ENCODE measurements at regions not wholly inside any gene's neighbourhood (a gene's known extent, or its start where the extent isn't known, plus 50 kb on each side); places are given as distances from the start of the nearest gene placed in this dataset.
"Not testable (repeated sequence)": the region's sequence is repeated elsewhere in the genome, so short reads cannot be mapped to it uniquely, and the experiment has no call there.

DNA sequence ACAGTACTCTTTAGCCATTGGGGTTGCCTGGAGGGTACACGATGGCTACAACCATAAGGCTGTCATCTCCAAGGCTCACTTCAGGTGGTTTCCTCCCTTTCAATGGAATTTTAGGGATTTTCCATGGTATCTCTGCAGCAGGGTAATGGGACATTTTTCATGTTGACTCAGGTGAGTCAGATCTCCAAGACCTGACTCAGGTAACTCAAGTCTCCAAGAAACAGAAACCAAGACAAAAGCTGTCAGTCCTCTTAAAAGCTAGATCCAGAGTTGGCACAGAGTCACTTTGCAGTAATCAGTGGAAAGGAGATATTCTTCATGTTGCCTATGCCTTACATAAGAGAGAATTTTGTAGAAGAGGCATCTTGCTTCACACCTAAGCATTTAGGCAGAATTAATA, 375.8 kb upstream of the ARPP21 start:
- TF ChIP-seq, protein P1, sequence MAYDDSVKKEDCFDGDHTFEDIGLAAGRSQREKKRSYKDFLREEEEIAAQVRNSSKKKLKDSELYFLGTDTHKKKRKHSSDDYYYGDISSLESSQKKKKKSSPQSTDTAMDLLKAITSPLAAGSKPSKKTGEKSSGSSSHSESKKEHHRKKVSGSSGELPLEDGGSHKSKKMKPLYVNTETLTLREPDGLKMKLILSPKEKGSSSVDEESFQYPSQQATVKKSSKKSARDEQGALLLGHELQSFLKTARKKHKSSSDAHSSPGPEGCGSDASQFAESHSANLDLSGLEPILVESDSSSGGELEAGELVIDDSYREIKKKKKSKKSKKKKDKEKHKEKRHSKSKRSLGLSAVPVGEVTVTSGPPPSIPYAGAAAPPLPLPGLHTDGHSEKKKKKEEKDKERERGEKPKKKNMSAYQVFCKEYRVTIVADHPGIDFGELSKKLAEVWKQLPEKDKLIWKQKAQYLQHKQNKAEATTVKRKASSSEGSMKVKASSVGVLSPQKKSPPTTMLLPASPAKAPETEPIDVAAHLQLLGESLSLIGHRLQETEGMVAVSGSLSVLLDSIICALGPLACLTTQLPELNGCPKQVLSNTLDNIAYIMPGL (CRISPR knock-in tag; IDR thresholded peaks at IDR 0.05), result no peak
- TF ChIP-seq TEAD1 (CRISPR knock-in tag; IDR thresholded peaks at IDR 0.05), result no peak
- no peak for TF ChIP-seq GTF2I (CRISPR knock-in tag; conservative IDR thresholded peaks at IDR 0.05)
- TF ChIP-seq, protein P2, sequence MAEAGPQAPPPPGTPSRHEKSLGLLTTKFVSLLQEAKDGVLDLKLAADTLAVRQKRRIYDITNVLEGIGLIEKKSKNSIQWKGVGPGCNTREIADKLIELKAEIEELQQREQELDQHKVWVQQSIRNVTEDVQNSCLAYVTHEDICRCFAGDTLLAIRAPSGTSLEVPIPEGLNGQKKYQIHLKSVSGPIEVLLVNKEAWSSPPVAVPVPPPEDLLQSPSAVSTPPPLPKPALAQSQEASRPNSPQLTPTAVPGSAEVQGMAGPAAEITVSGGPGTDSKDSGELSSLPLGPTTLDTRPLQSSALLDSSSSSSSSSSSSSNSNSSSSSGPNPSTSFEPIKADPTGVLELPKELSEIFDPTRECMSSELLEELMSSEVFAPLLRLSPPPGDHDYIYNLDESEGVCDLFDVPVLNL (CRISPR knock-in tag; IDR thresholded peaks at IDR 0.05; ENCODE audit: borderline replicate concordance, low read depth), result no peak
- no peak for TF ChIP-seq ZNF263 (CRISPR knock-in tag; IDR thresholded peaks at IDR 0.05; ENCODE audit: low read depth)
- TF ChIP-seq, protein P3, sequence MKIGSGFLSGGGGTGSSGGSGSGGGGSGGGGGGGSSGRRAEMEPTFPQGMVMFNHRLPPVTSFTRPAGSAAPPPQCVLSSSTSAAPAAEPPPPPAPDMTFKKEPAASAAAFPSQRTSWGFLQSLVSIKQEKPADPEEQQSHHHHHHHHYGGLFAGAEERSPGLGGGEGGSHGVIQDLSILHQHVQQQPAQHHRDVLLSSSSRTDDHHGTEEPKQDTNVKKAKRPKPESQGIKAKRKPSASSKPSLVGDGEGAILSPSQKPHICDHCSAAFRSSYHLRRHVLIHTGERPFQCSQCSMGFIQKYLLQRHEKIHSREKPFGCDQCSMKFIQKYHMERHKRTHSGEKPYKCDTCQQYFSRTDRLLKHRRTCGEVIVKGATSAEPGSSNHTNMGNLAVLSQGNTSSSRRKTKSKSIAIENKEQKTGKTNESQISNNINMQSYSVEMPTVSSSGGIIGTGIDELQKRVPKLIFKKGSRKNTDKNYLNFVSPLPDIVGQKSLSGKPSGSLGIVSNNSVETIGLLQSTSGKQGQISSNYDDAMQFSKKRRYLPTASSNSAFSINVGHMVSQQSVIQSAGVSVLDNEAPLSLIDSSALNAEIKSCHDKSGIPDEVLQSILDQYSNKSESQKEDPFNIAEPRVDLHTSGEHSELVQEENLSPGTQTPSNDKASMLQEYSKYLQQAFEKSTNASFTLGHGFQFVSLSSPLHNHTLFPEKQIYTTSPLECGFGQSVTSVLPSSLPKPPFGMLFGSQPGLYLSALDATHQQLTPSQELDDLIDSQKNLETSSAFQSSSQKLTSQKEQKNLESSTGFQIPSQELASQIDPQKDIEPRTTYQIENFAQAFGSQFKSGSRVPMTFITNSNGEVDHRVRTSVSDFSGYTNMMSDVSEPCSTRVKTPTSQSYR (CRISPR knock-in tag; IDR thresholded peaks at IDR 0.05), result no peak
- TF ChIP-seq, protein P4, sequence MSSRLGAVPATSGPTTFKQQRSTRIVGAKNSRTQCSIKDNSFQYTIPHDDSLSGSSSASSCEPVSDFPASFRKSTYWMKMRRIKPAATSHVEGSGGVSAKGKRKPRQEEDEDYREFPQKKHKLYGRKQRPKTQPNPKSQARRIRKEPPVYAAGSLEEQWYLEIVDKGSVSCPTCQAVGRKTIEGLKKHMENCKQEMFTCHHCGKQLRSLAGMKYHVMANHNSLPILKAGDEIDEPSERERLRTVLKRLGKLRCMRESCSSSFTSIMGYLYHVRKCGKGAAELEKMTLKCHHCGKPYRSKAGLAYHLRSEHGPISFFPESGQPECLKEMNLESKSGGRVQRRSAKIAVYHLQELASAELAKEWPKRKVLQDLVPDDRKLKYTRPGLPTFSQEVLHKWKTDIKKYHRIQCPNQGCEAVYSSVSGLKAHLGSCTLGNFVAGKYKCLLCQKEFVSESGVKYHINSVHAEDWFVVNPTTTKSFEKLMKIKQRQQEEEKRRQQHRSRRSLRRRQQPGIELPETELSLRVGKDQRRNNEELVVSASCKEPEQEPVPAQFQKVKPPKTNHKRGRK (CRISPR knock-in tag; IDR thresholded peaks at IDR 0.05; ENCODE audit: borderline replicate concordance), result no peak
- TF ChIP-seq SMAD3 (CRISPR knock-in tag; IDR thresholded peaks at IDR 0.05; ENCODE audit: borderline replicate concordance), result no peak
- no peak for TF ChIP-seq ZNF138 (CRISPR knock-in tag; conservative IDR thresholded peaks at IDR 0.05)
- H3K9me3 Mint-ChIP-seq, result no peaks in the 10 kb centered on the region
- H3K27me3 Mint-ChIP-seq (ENCODE audit: low read depth), result no peaks in the 10 kb centered on the region
- ATAC-seq (no peak), DNase-seq (ENCODE audit: low spot score) (no peak)
- no peaks in the 10 kb centered on the region for H3K36me3 Mint-ChIP-seq
- H3K4me1 Mint-ChIP-seq, result no peaks in the 10 kb centered on the region
- POLR2A ChIA-PET, result interaction anchor here (0.5 kb wide), 1 partner anchor 494 kb away, joined by 3 read pairs; no protein-coding TSS in a partner anchor
- CTCF ChIA-PET, result no interaction called here
- no peak overlapping the region for H3K27ac Mint-ChIP-seq
- no peak overlapping the region for H3K4me3 Mint-ChIP-seq

DNA sequence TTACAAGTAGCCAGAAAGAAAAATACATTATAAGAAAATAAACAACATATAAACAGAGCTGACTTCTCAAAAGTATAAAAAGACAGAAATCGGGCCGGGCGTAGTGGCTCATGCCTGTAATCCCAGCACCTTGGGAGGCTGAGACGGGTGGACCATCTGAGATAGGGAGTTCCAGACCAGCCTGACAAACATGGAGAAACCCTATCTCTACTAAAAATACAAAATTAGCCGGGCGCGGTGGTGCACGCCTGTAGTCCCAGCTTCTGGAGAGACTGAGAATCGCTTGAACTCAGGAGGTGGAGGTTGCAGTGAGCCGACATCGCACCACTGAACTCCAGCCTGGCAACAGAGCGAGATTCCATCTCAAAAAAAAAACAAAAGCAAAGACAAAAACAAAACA, 373.3 kb upstream of the ARPP21 start:
- DNase-seq (ENCODE audit: low spot score); CTCF ChIA-PET; POLR2A ChIA-PET; H3K36me3 Mint-ChIP-seq; H3K27me3 Mint-ChIP-seq (ENCODE audit: low read depth); ATAC-seq; H3K4me1 Mint-ChIP-seq; H3K27ac Mint-ChIP-seq; H3K4me3 Mint-ChIP-seq; H3K9me3 Mint-ChIP-seq: not testable (repeated sequence)

DNA sequence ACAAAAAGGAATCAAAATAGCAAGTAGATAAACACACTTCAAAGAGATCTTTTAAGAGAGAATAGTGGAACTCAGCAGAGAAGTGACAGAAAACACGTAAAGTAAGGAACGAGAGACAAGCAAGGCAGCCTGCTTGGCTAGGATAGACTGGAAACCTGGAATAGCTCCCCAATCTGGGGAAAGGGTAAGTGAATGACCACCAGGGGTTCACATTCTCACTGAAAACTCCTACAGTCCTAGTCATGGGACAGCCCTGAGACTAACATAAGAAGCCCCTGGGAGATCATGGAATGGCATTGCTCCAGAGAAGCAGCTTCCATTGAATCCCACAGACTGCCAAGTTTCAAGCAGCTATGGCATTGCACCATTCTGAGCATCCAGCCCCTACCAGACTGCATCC, 363.6 kb upstream of the ARPP21 start:
- H3K27me3 Mint-ChIP-seq (ENCODE audit: low read depth), result no peaks in the 10 kb centered on the region
- ATAC-seq (peak; percentile 63), DNase-seq (ENCODE audit: low spot score) (no peak)
- no peaks in the 10 kb centered on the region for H3K36me3 Mint-ChIP-seq
- H3K9me3 Mint-ChIP-seq, result peaks cover 3% of the 10 kb centered on the region
- no peak overlapping the region for H3K4me3 Mint-ChIP-seq
- ChIA-PET POLR2A (no interaction called here), CTCF (interaction anchor here (1.1 kb wide), 1 partner anchor 12 kb away, joined by 3 read pairs; no protein-coding TSS in a partner anchor)
- H3K27ac Mint-ChIP-seq, result no peak overlapping the region
- H3K4me1 Mint-ChIP-seq, result no peaks in the 10 kb centered on the region
- no peak for TF ChIP-seq ELF4 (CRISPR knock-in tag; IDR thresholded peaks at IDR 0.05; ENCODE audit: low read depth)
- TF ChIP-seq ZNF317 (CRISPR knock-in tag; IDR thresholded peaks at IDR 0.05; ENCODE audit: borderline replicate concordance, low read depth), result no peak
- no peak for TF ChIP-seq CREB1 (CRISPR knock-in tag; IDR thresholded peaks at IDR 0.05)
- TF ChIP-seq MXD4 (CRISPR knock-in tag; IDR thresholded peaks at IDR 0.05; ENCODE audit: borderline replicate concordance), result no peak
- TF ChIP-seq, protein P5, sequence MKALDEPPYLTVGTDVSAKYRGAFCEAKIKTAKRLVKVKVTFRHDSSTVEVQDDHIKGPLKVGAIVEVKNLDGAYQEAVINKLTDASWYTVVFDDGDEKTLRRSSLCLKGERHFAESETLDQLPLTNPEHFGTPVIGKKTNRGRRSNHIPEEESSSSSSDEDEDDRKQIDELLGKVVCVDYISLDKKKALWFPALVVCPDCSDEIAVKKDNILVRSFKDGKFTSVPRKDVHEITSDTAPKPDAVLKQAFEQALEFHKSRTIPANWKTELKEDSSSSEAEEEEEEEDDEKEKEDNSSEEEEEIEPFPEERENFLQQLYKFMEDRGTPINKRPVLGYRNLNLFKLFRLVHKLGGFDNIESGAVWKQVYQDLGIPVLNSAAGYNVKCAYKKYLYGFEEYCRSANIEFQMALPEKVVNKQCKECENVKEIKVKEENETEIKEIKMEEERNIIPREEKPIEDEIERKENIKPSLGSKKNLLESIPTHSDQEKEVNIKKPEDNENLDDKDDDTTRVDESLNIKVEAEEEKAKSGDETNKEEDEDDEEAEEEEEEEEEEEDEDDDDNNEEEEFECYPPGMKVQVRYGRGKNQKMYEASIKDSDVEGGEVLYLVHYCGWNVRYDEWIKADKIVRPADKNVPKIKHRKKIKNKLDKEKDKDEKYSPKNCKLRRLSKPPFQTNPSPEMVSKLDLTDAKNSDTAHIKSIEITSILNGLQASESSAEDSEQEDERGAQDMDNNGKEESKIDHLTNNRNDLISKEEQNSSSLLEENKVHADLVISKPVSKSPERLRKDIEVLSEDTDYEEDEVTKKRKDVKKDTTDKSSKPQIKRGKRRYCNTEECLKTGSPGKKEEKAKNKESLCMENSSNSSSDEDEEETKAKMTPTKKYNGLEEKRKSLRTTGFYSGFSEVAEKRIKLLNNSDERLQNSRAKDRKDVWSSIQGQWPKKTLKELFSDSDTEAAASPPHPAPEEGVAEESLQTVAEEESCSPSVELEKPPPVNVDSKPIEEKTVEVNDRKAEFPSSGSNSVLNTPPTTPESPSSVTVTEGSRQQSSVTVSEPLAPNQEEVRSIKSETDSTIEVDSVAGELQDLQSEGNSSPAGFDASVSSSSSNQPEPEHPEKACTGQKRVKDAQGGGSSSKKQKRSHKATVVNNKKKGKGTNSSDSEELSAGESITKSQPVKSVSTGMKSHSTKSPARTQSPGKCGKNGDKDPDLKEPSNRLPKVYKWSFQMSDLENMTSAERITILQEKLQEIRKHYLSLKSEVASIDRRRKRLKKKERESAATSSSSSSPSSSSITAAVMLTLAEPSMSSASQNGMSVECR (CRISPR knock-in tag; IDR thresholded peaks at IDR 0.05; ENCODE audit: borderline replicate concordance), result no peak
- TF ChIP-seq, protein P6, sequence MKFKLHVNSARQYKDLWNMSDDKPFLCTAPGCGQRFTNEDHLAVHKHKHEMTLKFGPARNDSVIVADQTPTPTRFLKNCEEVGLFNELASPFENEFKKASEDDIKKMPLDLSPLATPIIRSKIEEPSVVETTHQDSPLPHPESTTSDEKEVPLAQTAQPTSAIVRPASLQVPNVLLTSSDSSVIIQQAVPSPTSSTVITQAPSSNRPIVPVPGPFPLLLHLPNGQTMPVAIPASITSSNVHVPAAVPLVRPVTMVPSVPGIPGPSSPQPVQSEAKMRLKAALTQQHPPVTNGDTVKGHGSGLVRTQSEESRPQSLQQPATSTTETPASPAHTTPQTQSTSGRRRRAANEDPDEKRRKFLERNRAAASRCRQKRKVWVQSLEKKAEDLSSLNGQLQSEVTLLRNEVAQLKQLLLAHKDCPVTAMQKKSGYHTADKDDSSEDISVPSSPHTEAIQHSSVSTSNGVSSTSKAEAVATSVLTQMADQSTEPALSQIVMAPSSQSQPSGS (CRISPR knock-in tag; IDR thresholded peaks at IDR 0.05; ENCODE audit: borderline replicate concordance, low read depth), result no peak
- TF ChIP-seq GRHL2 (CRISPR knock-in tag; IDR thresholded peaks at IDR 0.05; ENCODE audit: insufficient replicate concordance, severe bottlenecking), result no peak
- no peak for TF ChIP-seq ZNF671 (CRISPR knock-in tag; IDR thresholded peaks at IDR 0.05)

Data from WTC11 (cell line).